Fibroblast of upper back skin (primary cell): ENCODE measurements at regions not wholly inside any gene's neighbourhood (a gene's known extent, or its start where the extent isn't known, plus 50 kb on each side); places are given as distances from the start of the nearest gene placed in this dataset.
"Not testable (repeated sequence)": the region's sequence is repeated elsewhere in the genome, so short reads cannot be mapped to it uniquely, and the experiment has no call there.

Source experiments
- DNase-seq: peaks from one replicate; pipeline ENCODE4 v3.0.0-alpha.2; 2013

DNA sequence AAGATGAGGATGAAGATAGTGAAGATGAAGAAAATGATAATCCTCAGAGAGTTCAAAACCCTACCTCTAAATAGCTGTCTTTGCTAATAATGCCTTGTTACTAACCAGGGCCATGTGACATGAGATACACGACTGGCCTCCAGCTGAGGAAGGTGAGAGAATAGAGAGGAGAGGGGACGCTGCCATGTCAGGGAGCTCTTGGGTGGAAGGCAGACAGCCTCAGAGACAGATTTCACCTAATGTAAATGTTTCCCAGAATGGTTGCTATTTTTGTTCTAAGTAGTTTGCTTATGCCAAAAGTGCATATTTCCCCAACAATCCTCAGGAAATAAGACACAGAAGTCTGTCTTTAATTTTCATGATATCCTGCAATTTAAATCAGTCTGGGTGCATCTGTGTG lies 138.4 kb downstream of the ELOVL4 start:
- DNase-seq: peak; percentile 8

DNA sequence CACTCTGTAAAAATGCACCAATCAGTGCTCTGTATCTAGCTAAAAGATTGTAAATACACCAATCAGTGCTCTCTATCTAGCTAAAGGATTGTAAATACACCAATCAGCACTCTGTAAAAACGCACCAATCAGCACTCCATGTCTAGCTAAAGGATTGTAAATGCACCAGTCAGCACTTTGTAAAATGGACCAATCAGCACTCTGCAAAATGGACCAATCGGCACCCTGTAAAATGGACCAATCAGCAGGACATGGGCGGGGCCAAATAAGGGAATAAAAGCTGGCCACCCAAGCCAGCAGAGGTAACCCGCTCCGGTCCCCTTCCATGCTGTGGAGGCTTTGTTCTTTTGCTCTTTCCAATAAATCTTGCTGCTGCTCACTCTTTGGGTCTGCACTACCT lies 140.7 kb downstream of the ELOVL4 start:
- DNase-seq: not testable (repeated sequence)

DNA sequence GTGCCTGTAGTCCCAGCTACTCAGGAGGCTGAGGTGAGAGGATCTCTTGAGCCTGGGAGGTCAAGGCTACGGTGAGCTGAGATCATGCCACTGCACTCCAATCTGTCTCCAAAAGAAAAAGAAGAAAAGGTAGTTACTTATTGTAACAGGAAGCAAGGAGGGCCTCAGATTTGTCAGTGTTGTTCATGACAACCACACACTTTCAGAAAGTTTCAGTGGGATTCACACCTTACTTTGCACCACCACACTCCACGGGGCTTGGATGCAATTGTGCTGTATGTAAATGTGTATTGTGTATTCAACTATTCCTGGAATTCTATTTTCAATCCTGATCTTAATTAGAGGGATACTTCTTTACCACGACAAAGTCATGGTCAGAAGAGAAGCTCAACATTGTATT lies 142.6 kb downstream of the ELOVL4 start:
- DNase-seq: no peak

DNA sequence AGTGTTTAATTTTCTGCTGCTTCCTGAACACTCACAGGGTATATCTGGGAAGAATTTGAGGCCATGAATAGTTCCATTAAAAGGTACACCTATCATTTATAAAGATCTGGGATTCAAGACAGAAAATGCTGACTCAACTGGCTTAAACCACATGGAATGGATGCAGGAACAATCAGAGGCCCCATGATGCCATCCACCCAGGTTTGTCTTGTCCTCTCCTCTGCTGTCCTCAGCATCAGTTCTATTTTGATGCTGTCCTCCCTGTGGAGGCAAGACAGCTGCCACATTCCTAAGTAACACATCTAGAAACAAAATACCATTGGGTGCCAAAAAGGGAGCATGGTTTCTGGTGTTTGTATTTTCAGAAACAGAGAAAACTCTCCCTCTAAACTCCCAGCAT lies 143.4 kb downstream of the ELOVL4 start:
- DNase-seq: no peak

- no peak for DNase-seq
These were observed 144.6 kb downstream of the ELOVL4 start for GRCh38 chr6:79802657-79803300.

DNA sequence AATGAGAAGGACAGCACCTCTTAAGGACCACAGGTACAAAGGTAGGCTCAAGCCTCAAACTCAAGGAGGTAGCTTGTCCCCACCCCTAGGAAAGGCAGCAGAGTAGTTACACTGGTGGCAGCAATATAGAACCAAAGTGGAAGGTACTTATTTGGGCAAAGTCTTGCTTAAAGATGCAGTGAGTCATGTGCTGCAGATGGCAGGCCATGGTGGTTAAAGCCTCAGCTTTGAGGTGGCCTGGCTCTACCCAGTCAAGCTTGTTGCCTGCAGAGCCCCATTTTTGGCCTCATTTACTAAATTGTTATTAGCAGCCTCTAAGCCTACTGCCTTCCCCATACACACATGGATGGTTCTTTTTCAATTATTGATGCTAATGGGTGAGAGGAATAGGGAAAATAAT lies 146.0 kb downstream of the ELOVL4 start:
- no peak for DNase-seq

DNA sequence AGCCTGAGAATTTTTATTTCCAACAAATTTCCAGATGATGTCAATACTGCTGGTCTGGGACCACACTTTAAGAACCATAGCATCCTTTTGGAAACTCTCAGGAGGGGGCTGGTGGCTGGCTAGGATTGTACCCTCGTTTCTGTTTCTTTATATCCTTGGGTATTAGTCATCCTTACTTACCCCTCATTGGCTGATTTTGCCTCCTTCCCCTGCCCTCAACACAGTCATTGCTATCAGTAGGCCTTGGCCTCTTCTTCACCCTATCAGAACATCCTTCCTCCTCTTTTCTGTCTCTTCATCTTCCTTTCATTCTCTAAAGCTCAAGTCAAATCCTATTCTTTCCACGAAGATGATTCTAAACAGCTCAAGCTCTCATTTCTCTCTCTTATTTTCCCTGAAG lies 148.5 kb downstream of the ELOVL4 start:
- no peak for DNase-seq

GRCh38 chr6:79797912-79798311 lies 149.4 kb downstream of the ELOVL4 start:
- no peak for DNase-seq

DNA sequence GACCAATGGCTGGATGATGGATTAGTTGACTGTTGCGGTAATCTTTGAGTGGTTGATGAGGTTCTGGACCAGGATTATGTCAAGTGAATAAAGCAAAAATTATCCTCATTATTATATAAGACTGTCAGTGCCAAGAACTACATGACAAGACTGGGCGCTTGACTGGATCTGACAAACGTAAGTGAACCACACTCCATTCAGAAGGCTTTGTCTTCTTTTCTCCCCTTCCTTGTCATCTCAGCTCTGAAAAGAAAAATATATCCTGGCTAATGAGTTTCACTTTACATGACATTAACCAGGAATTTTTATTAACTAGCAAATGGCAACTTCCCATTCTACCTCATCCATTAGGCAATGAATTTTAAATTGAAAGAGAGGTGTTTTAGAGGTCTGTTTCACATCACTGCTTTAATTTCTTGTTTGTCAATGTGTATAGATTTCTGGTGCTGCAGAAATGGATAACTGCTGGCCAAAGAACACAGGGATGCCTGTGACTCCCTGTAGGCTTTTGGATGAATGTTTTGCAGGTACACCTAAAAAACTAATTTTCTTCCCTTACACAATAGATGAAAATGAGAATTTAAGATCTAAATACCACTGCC lies 150.1 kb downstream of the ELOVL4 start:
- DNase-seq: no peak

GRCh38 chr6:79796197-79796596 lies 151.2 kb downstream of the ELOVL4 start:
- no peak for DNase-seq

DNA sequence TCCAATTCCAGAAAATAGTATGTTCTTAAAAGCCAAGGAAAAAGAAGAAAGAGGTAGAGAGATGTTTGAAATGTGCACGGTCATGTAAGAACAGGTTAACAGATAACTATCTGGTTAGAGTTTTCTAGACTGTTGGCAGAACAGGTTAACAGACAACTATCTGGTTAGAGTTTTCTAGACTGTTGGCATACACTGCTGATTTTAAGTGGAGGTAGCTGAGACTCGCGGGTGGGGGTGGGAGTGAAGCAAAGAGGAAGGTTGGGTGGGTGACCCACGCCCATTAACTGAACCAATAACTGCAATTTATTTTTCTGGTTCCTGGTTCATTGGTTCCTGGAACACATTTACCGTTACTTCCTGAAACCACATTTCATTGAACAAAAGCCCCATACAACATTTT lies 157.5 kb downstream of the ELOVL4 start:
- no peak for DNase-seq

- DNase-seq: no peak
These were observed 157.6 kb downstream of the SH3BGRL2 start for GRCh38 chr6:79788756-79789155.

DNA sequence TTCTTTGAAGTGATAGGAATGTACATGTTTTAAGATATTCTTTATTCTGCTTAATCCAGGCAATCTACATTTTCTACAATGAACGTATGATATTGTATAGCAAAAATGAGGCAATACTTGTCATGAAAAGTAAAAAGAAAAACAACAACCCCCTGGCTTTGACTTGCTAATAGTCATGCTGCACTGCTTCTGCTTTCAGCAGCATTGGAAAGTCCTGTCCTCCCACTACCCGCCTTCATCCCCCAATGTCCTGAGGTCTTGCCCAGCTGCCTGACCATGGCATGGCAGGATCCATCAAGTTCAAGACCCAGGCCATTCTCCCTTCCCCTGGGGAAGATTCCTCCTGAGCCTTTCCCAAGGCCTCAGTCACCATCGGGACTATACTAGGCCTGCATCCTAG lies 156.5 kb downstream of the SH3BGRL2 start:
- DNase-seq: no peak

DNA sequence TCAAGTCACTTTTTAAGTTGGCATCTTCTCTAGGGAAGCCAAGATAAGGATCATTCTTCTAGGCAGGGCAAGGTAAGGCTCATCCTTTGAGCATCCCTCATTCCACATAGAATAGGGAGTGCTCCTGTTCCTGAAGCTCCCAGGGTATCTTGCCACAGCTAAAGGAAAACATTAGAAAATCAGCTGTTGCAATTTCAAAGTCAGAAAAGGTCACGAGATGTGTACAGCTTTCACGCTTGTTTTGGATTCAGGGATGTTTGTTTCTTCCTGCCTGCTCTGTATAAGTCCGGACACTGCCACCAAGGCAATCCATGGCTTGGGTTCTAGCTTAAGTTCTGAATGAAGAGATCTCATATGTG lies 153.2 kb downstream of the SH3BGRL2 start:
- DNase-seq: no peak

- DNase-seq: no peak
These were observed 152.7 kb downstream of the SH3BGRL2 start for GRCh38 chr6:79783670-79784394.

GRCh38 chr6:79782792-79783580 lies 151.9 kb downstream of the SH3BGRL2 start:
- DNase-seq: no peak

- DNase-seq: no peak
These were observed 150.8 kb downstream of the SH3BGRL2 start for GRCh38 chr6:79781916-79782315.

GRCh38 chr6:79780881-79781280 lies 149.8 kb downstream of the SH3BGRL2 start:
- no peak for DNase-seq

- no peak for DNase-seq
These were observed 147.7 kb downstream of the SH3BGRL2 start for GRCh38 chr6:79778816-79779215.

- DNase-seq: peak; percentile 61
These were observed 146.8 kb downstream of the SH3BGRL2 start for GRCh38 chr6:79777713-79778579.

DNA sequence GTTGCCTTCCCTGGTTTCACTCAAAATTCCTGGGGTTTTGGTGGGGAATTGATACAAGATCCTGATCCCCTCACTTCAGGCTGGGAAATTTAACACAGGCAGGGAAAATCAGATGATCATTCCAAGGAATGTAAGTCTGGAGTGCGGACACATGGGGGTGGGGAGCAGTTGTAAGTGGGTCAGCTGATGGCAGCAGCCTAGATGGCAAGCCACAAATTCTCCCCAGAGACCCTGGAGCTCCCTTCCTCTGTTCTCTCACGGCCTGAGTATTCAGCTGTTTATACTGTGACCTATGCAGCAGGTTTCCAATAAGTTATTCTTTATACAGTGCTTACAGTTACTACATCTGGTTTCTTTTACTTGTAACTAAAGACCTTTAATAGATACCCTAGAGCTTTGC lies 144.9 kb downstream of the SH3BGRL2 start:
- DNase-seq: peak; percentile 12

- no peak for DNase-seq
These were observed 144.1 kb downstream of the SH3BGRL2 start for GRCh38 chr6:79775222-79775621.

DNA sequence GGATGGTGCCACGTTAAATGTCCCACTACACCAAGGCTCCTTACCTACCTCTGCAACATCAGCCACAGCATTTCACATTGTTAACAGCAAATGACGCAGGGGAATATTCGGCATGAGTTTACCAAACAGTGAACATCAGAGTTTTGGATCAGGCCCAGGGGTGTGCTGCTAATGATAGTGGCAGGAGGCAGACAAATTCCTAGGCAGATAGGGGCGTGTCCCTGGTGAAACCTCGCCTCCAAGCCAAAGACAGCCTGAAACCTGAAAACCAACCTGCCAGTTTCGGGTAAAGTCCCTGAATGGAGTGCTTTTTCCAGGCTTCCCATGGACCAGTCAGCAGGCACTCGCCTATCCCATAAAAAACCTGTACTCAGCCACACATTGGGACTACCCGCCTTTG lies 133.6 kb downstream of the SH3BGRL2 start:
- no peak for DNase-seq
